SK-N-SH treated with all-trans-retinoic acid at 6 μM for 48 hours (cell line): ENCODE measurements at regions not wholly inside any gene's neighbourhood (a gene's known extent, or its start where the extent isn't known, plus 50 kb on each side); places are given as distances from the start of the nearest gene placed in this dataset.

Source experiments
- ATAC-seq: fragments of 200-7000 bp; cut with Tn5 transposase; 3 replicates; pipeline ENCODE4 v1.9.1; 2020; ENCODE audit warnings: mild to moderate bottlenecking, moderate library complexity
- ARNTL ChIP-seq: fragments of 450-650 bp; formaldehyde crosslinking; IDR thresholded peaks from 2 replicates; pipeline ENCODE4 v1.5.0; 2020; ENCODE audit warnings: low read depth, mild to moderate bottlenecking, moderate library complexity, borderline replicate concordance
- BACH2 ChIP-seq: fragments of 250-450 bp; sonication (Bioruptor Pico); IDR thresholded peaks from 2 replicates; pipeline ENCODE4 v1.9.0; 2021; ENCODE audit warnings: mild to moderate bottlenecking, borderline replicate concordance
- CSDC2 ChIP-seq: fragments of 250-450 bp; sonication (Bioruptor Pico); IDR thresholded peaks from 2 replicates; pipeline ENCODE4 v1.5.0; 2020; ENCODE audit warnings: mild to moderate bottlenecking, moderate library complexity
- CSRNP3 ChIP-seq: fragments of 250-450 bp; sonication (Bioruptor Pico); IDR thresholded peaks from 2 replicates; pipeline ENCODE4 v1.5.1; 2021; ENCODE audit warnings: mild to moderate bottlenecking, moderate library complexity
- ESRRG ChIP-seq: fragments of 250-450 bp; sonication (Bioruptor Pico); IDR thresholded peaks from 2 replicates; pipeline ENCODE4 v1.6.1; 2021; ENCODE audit warnings: mild to moderate bottlenecking
- GLIS3 ChIP-seq: fragments of 250-450 bp; sonication (Bioruptor Pico); IDR thresholded peaks from 2 replicates; pipeline ENCODE4 v1.5.0; 2020; ENCODE audit warnings: mild to moderate bottlenecking, moderate library complexity
- ISL1 ChIP-seq: fragments of 250-450 bp; sonication (Bioruptor Pico); IDR thresholded peaks from 2 replicates; pipeline ENCODE4 v2.1.2; 2022; ENCODE audit warnings: mild to moderate bottlenecking, moderate library complexity
- OSR1 ChIP-seq: fragments of 250-450 bp; sonication (Bioruptor Pico); IDR thresholded peaks from 2 replicates; pipeline ENCODE4 v1.8.0; 2022; ENCODE audit warnings: moderate library complexity, mild to moderate bottlenecking, inconsistent platforms
- POU6F1 ChIP-seq: fragments of 250-450 bp; sonication (Bioruptor Pico); IDR thresholded peaks from 2 replicates; pipeline ENCODE4 v1.8.0; 2021; ENCODE audit warnings: low read depth, mild to moderate bottlenecking, moderate library complexity, borderline replicate concordance
- PPARA ChIP-seq: fragments of 250-450 bp; sonication (Bioruptor Pico); IDR thresholded peaks from 2 replicates; pipeline ENCODE4 v1.5.0; 2020; ENCODE audit warnings: mild to moderate bottlenecking, borderline replicate concordance
- RARB ChIP-seq: fragments of 250-450 bp; sonication (Bioruptor Pico); IDR thresholded peaks from 2 replicates; pipeline ENCODE4 v1.8.0; 2021; ENCODE audit warnings: mild to moderate bottlenecking, moderate library complexity
- SNAI2 ChIP-seq: fragments of 250-450 bp; sonication (Bioruptor Pico); IDR thresholded peaks from 2 replicates; pipeline ENCODE4 v1.5.0; 2020; ENCODE audit warnings: mild to moderate bottlenecking, moderate library complexity
- TCF4 ChIP-seq: fragments of 250-450 bp; sonication (Bioruptor Pico); IDR thresholded peaks from 2 replicates; pipeline ENCODE4 v1.8.0; 2021; ENCODE audit warnings: mild to moderate bottlenecking, moderate library complexity, borderline replicate concordance
- TOX ChIP-seq: fragments of 250-450 bp; sonication (Bioruptor Pico); IDR thresholded peaks from 2 replicates; pipeline ENCODE4 v1.8.0; 2021; ENCODE audit warnings: mild to moderate bottlenecking, moderate library complexity, borderline replicate concordance
- ZC3H10 ChIP-seq: fragments of 250-450 bp; sonication (Bioruptor Pico); IDR thresholded peaks from 2 replicates; pipeline ENCODE4 v1.5.1; 2021; ENCODE audit warnings: mild to moderate bottlenecking, moderate library complexity
- ZFP3 ChIP-seq: fragments of 250-450 bp; sonication (Bioruptor Pico); IDR thresholded peaks from 2 replicates; pipeline ENCODE4 v1.5.0; 2020; ENCODE audit warnings: mild to moderate bottlenecking, moderate library complexity
- ZFP30 ChIP-seq: fragments of 450-650 bp; formaldehyde crosslinking; IDR thresholded peaks from 2 replicates; pipeline ENCODE4 v1.5.0; 2022; ENCODE audit warnings: mild to moderate bottlenecking, moderate library complexity
- ZNF565 ChIP-seq: fragments of 450-650 bp; formaldehyde crosslinking; conservative IDR thresholded peaks from 2 replicates; pipeline ENCODE4 v1.5.0; 2020; ENCODE audit warnings: low read depth, mild to moderate bottlenecking, moderate library complexity
- ZNF70 ChIP-seq: fragments of 450-650 bp; formaldehyde crosslinking; IDR thresholded peaks from 2 replicates; pipeline ENCODE4 v1.5.0; 2020; ENCODE audit warnings: mild to moderate bottlenecking, moderate library complexity
- ZNF8 ChIP-seq: fragments of 450-650 bp; formaldehyde crosslinking; IDR thresholded peaks from 2 replicates; pipeline ENCODE4 v1.5.0; 2020; ENCODE audit warnings: mild to moderate bottlenecking, moderate library complexity
- TF ChIP-seq, protein P1 (sequence below): fragments of 250-450 bp; sonication (Bioruptor Pico); IDR thresholded peaks from 2 replicates; pipeline ENCODE4 v1.5.0; 2020; ENCODE audit warnings: mild to moderate bottlenecking, moderate library complexity
- TF ChIP-seq, protein P2 (sequence below): fragments of 250-450 bp; sonication (Bioruptor Pico); IDR thresholded peaks from 2 replicates; pipeline ENCODE4 v1.8.0; 2020; ENCODE audit warnings: mild to moderate bottlenecking, moderate library complexity, borderline replicate concordance

DNA sequence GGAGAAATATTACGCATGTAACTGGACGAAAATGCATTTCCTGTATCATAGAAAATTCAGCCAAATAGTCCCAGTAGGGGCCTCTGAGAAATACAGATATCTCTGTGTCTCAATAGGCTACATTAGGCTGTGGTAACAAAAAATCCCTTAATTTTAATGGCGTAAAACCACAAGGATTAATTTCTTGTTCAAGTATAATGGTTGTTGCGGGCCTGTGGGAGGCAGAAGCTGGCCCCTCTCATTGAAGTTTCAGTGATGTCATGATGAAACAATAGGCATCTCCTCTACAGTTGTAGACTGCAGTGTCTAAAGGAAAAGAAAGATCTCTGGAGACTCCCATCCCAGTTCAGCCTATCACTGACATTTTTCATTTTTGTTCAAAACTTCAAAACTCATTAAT, 1625.6 kb upstream of the C9orf72 start:
- ATAC-seq: peak; percentile 17; the same call in 1 of the 3 replicates
- TF ChIP-seq PPARA (no peak), ISL1 (CRISPR knock-in tag) (no peak), ZFP3 (no peak), POU6F1 (no peak), GLIS3 (CRISPR knock-in tag) (no peak), ZC3H10 (CRISPR knock-in tag) (no peak), ZNF565 (CRISPR knock-in tag) (no peak), TCF4 (no peak), ZNF8 (no peak), ZNF70 (no peak), TOX (CRISPR knock-in tag) (no peak), SNAI2 (no peak), ARNTL (no peak)
- TF ChIP-seq, protein P1, sequence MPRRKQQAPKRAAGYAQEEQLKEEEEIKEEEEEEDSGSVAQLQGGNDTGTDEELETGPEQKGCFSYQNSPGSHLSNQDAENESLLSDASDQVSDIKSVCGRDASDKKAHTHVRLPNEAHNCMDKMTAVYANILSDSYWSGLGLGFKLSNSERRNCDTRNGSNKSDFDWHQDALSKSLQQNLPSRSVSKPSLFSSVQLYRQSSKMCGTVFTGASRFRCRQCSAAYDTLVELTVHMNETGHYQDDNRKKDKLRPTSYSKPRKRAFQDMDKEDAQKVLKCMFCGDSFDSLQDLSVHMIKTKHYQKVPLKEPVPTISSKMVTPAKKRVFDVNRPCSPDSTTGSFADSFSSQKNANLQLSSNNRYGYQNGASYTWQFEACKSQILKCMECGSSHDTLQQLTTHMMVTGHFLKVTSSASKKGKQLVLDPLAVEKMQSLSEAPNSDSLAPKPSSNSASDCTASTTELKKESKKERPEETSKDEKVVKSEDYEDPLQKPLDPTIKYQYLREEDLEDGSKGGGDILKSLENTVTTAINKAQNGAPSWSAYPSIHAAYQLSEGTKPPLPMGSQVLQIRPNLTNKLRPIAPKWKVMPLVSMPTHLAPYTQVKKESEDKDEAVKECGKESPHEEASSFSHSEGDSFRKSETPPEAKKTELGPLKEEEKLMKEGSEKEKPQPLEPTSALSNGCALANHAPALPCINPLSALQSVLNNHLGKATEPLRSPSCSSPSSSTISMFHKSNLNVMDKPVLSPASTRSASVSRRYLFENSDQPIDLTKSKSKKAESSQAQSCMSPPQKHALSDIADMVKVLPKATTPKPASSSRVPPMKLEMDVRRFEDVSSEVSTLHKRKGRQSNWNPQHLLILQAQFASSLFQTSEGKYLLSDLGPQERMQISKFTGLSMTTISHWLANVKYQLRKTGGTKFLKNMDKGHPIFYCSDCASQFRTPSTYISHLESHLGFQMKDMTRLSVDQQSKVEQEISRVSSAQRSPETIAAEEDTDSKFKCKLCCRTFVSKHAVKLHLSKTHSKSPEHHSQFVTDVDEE (CRISPR knock-in tag): no peak

DNA sequence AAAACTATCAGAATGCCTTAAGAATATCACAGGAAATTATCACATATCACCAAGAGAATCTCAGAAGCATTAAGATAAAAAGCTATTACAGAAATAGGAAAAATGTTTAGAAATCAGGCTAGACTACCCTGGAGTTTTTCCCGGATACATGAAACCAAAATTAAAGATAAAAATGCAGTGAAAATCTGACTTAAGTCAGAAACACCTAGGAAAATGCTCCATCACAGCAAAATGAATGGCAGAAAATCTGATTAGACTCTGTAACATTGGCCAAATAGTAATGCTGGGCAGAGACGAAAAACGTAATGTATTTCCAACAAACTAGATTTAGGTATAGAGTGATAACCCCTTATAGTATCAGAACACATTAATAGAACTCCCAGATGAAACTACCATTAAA, 1626.7 kb upstream of the C9orf72 start:
- TF ChIP-seq ISL1 (CRISPR knock-in tag): peak; percentile 80
- TF ChIP-seq ESRRG (CRISPR knock-in tag): 0 out of 2 replicates have a peak, but pooled peaks have one; percentile 13
- no peak for TF ChIP-seq POU6F1
- TF ChIP-seq, all 23 proteins: peak for 2
- peak; percentile 60 for ATAC-seq

DNA sequence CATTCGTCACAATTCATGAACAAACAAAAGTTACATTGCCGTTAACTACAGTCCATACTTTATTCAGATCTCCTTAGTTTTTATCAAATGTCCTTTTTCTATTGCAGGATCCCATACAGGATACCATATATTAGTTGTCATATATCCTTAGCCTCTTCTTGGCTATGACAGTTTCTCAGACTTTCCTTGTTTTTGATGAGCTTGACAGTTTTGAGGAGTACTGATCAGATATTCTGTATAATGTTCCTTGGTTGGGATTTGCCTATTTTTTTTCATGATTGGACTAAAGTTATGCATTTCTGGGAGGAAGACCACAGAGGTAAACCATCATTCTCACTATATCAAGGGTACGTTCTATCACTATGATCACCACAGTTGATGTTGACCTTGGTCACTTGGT, 1627.4 kb upstream of the C9orf72 start:
- ATAC-seq: no peak
- no peak for TF ChIP-seq BACH2 (CRISPR knock-in tag)
- TF ChIP-seq CSDC2 (CRISPR knock-in tag): no peak
- no peak for TF ChIP-seq TCF4
- no peak for TF ChIP-seq TOX (CRISPR knock-in tag)
- TF ChIP-seq ZFP3: no peak

GRCh38 chr9:29203244-29203930, 1630.1 kb upstream of the C9orf72 start:
- TF ChIP-seq SNAI2: no peak
- no peak for TF ChIP-seq ZC3H10 (CRISPR knock-in tag)
- no peak for TF ChIP-seq ZFP30 (CRISPR knock-in tag)
- TF ChIP-seq, protein P2, sequence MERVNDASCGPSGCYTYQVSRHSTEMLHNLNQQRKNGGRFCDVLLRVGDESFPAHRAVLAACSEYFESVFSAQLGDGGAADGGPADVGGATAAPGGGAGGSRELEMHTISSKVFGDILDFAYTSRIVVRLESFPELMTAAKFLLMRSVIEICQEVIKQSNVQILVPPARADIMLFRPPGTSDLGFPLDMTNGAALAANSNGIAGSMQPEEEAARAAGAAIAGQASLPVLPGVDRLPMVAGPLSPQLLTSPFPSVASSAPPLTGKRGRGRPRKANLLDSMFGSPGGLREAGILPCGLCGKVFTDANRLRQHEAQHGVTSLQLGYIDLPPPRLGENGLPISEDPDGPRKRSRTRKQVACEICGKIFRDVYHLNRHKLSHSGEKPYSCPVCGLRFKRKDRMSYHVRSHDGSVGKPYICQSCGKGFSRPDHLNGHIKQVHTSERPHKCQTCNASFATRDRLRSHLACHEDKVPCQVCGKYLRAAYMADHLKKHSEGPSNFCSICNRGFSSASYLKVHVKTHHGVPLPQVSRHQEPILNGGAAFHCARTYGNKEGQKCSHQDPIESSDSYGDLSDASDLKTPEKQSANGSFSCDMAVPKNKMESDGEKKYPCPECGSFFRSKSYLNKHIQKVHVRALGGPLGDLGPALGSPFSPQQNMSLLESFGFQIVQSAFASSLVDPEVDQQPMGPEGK: no peak
- no peak for TF ChIP-seq ZFP3

DNA sequence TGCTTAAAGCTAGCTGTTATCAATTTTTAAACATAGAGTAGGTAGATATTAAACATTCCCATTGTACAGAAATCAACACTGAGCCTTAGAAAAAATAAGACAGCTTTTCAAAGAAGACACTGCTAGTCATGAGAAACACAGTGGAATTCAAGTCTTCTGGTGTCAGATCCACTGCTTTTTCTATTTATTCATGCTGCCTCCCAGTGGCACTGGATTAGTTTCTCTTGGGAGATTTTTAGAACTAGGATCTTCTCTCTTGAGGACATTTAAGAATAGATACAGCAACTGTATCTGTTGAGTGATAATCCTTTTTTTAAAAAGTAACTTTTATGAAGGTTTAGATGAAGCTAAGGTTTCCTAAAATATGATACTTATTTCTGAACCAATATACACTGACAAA, 1635.4 kb upstream of the C9orf72 start:
- no peak for ATAC-seq
- TF ChIP-seq ZNF70 (no peak), ISL1 (CRISPR knock-in tag) (no peak), GLIS3 (CRISPR knock-in tag) (no peak), SNAI2 (no peak), ZFP30 (CRISPR knock-in tag) (no peak), ZFP3 (no peak), ZNF565 (CRISPR knock-in tag) (no peak), ZNF8 (no peak), BACH2 (CRISPR knock-in tag) (no peak), CSRNP3 (no peak), PPARA (no peak), OSR1 (CRISPR knock-in tag) (no peak), ARNTL (no peak), RARB (no peak)
- TF ChIP-seq, protein P1 (CRISPR knock-in tag): no peak

More at GRCh38 chr9:29203244-29203930, 1630.1 kb upstream of the C9orf72 start:
- ATAC-seq: no peak
